ENCODE measurements at regions not wholly inside any gene's neighbourhood (a gene's known extent, or its start where the extent isn't known, plus 50 kb on each side); places are given as distances from the start of the nearest gene placed in this dataset.
"Not testable (repeated sequence)": the region's sequence is repeated elsewhere in the genome, so short reads cannot be mapped to it uniquely, and the experiment has no call there.

DNA sequence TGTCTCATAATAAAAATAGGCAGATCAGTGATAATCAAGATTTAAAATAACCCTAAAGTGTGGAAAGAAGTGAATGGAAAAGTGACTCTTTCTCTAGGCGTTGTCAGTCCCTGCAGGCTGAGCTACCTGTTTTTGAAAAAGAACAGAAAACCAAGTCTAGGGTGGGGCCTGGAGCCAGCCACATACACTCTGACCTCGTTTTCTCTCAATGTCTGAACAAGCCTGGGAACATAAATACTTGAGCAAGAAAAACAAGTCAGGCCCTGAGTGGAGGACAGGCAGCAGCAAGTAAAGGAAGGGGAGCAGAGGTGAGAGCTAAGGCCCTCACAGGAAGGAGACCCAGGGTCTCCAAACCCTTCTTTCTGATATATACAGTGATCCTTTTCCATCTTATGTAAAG is 91.7 kb upstream of the HPF1 start:
- H3K9me2 ChIP-seq (replicated peaks; ENCODE audit: insufficient read depth, low read length): no peaks in the 10 kb centered on the region
- H3K36me3 ChIP-seq (ENCODE audit: insufficient read depth, low read length): no peaks in the 10 kb centered on the region
- no peaks in the 10 kb centered on the region for H3K79me2 ChIP-seq (ENCODE audit: low read length)
- H3K27me3 ChIP-seq (ENCODE audit: low read length): no peaks in the 10 kb centered on the region
- H4K20me1 ChIP-seq (ENCODE audit: insufficient read depth, low read depth, low read length): no peaks in the 10 kb centered on the region
- no peak for DNase-seq
- H3K27ac ChIP-seq (ENCODE audit: low read length): no peak overlapping the region
- no peaks in the 10 kb centered on the region for H3K9me3 ChIP-seq (ENCODE audit: low read length)
- H3K9ac ChIP-seq (ENCODE audit: low read length): no peak overlapping the region
- no peak overlapping the region for H3K4me2 ChIP-seq (ENCODE audit: low read depth, low read length, poor library complexity, severe bottlenecking)
- no peak overlapping the region for H2AFZ ChIP-seq (ENCODE audit: low read length)
- H3K4me3 ChIP-seq (ENCODE audit: low read length): no peak overlapping the region
- no peaks in the 10 kb centered on the region for H3K4me1 ChIP-seq (ENCODE audit: low read length)

DNA sequence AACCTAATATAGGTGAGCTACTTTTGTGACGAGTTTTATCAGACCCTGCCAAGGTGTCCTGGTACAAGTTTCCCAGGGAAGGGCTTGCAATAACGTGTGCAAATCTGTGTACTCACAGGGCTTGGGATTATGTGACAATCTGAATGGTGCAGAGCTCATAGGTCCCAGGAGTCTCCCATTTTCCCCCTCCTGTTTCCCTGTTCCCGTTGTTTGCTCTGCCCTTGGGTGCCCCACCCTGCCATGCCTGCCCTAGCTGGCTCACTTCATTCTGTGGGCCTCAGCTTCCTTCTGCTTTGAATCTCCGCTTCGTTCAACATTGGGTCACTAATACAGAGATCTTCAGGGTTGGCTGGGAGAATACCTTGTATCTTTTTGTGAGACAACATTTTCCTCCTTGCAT is 90.3 kb upstream of the HPF1 start:
- Histone ChIP-seq H3K4me1 (ENCODE audit: low read length) (no peaks in the 10 kb centered on the region), H3K36me3 (ENCODE audit: insufficient read depth, low read length) (no peaks in the 10 kb centered on the region), H3K27me3 (ENCODE audit: low read length) (no peaks in the 10 kb centered on the region)

DNA sequence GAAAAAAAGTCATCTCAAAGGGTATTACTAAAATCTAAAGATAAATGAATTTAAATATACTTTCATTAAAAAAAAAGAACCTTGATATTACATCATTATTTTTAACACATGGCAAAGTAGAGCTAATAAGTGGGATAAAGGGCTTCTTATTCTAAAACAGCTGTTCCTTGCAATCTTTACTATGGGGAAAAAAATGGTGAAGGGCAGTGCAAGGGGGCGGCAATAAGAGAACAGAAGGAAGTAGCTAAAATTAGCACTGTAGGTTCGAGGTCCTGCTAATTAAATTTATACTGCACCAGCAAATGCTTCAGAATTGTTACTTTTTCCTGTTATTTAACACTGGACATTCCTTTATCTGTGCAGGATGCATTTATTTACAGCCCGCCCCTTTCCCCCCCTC is 89.4 kb upstream of the HPF1 start:
- no peaks in the 10 kb centered on the region for H3K4me1 ChIP-seq (ENCODE audit: low read length)

More for the DNA sequence above, 90.3 kb upstream of the HPF1 start:
- Histone ChIP-seq H3K79me2 (ENCODE audit: low read length) (no peaks in the 10 kb centered on the region), H3K9me2 (replicated peaks; ENCODE audit: insufficient read depth, low read length) (no peaks in the 10 kb centered on the region), H3K9ac (ENCODE audit: low read length) (no peak overlapping the region), H4K20me1 (ENCODE audit: insufficient read depth, low read depth, low read length) (no peaks in the 10 kb centered on the region), H3K4me3 (ENCODE audit: low read length) (no peak overlapping the region), H2AFZ (ENCODE audit: low read length) (no peak overlapping the region), H3K4me2 (ENCODE audit: low read depth, low read length, poor library complexity, severe bottlenecking) (no peak overlapping the region), H3K27ac (ENCODE audit: low read length) (no peak overlapping the region), H3K9me3 (ENCODE audit: low read length) (no peaks in the 10 kb centered on the region)
- no peak for DNase-seq

DNA sequence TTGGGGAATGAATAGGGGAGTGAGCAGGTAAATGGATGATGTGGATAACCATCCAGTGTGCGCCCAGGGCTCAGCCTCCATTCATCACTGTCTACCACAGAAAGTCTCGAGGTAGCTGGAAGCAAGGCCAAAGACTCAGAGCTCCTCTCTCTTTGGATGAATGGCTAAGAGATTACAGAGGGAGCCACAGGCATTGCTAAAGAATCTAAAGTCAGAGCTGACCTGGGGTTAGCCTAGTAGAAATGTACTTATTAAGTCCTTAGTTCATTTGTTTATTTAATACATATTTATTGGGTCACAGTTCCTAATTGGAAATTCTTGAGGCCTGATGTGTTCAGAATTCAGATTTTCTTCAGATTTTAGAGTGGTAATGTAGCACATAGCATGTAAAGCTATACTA is 88.7 kb upstream of the HPF1 start:
- no peaks in the 10 kb centered on the region for H3K9me2 ChIP-seq (replicated peaks; ENCODE audit: insufficient read depth, low read length)
- H3K4me3 ChIP-seq (ENCODE audit: low read length): no peak overlapping the region
- H3K27me3 ChIP-seq (ENCODE audit: low read length): no peaks in the 10 kb centered on the region
- no peaks in the 10 kb centered on the region for H3K4me1 ChIP-seq (ENCODE audit: low read length)
- no peak overlapping the region for H3K4me2 ChIP-seq (ENCODE audit: low read depth, low read length, poor library complexity, severe bottlenecking)
- no peak overlapping the region for H2AFZ ChIP-seq (ENCODE audit: low read length)
- H3K36me3 ChIP-seq (ENCODE audit: insufficient read depth, low read length): no peaks in the 10 kb centered on the region
- H3K79me2 ChIP-seq (ENCODE audit: low read length): no peaks in the 10 kb centered on the region
- H3K9ac ChIP-seq (ENCODE audit: low read length): no peak overlapping the region
- no peaks in the 10 kb centered on the region for H4K20me1 ChIP-seq (ENCODE audit: insufficient read depth, low read depth, low read length)
- no peak overlapping the region for H3K27ac ChIP-seq (ENCODE audit: low read length)
- H3K9me3 ChIP-seq (ENCODE audit: low read length): no peaks in the 10 kb centered on the region
- DNase-seq: no peak

More for the DNA sequence above, 89.4 kb upstream of the HPF1 start:
- H3K36me3 ChIP-seq (ENCODE audit: insufficient read depth, low read length): no peaks in the 10 kb centered on the region
- H3K9me3 ChIP-seq (ENCODE audit: low read length): no peaks in the 10 kb centered on the region
- no peaks in the 10 kb centered on the region for H3K27me3 ChIP-seq (ENCODE audit: low read length)
- H3K4me2 ChIP-seq (ENCODE audit: low read depth, low read length, poor library complexity, severe bottlenecking): no peak overlapping the region
- no peak overlapping the region for H2AFZ ChIP-seq (ENCODE audit: low read length)
- DNase-seq: no peak
- no peaks in the 10 kb centered on the region for H4K20me1 ChIP-seq (ENCODE audit: insufficient read depth, low read depth, low read length)
- H3K4me3 ChIP-seq (ENCODE audit: low read length): no peak overlapping the region
- H3K9ac ChIP-seq (ENCODE audit: low read length): no peak overlapping the region
- no peaks in the 10 kb centered on the region for H3K9me2 ChIP-seq (replicated peaks; ENCODE audit: insufficient read depth, low read length)
- no peak overlapping the region for H3K27ac ChIP-seq (ENCODE audit: low read length)
- H3K79me2 ChIP-seq (ENCODE audit: low read length): no peaks in the 10 kb centered on the region

DNA sequence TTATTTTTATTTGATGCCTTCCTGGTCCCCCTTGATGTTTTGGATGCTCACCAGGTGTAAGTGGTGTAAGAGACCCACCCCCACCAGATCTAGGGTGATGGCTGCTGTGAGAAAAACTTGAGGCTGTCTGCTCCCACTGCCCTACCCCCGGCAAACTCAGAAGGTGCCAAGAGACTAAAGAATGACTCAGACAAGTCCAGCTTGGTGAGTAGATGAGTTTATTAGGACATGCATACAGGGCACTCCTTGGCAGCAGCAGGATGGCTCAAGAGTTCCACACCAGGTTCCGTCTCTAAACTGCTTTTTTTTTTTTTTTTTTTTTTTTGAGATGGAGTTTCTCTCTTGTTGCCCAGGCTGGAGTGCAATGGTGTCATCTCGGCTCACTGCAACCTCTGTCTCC is 84.0 kb upstream of the HPF1 start:
- no peak overlapping the region for H3K4me2 ChIP-seq (ENCODE audit: low read depth, low read length, poor library complexity, severe bottlenecking)
- H3K9me2 ChIP-seq (replicated peaks; ENCODE audit: insufficient read depth, low read length): no peaks in the 10 kb centered on the region
- H3K36me3 ChIP-seq (ENCODE audit: insufficient read depth, low read length): no peaks in the 10 kb centered on the region
- no peaks in the 10 kb centered on the region for H3K4me1 ChIP-seq (ENCODE audit: low read length)
- H3K27me3 ChIP-seq (ENCODE audit: low read length): no peaks in the 10 kb centered on the region
- H3K4me3 ChIP-seq (ENCODE audit: low read length): no peak overlapping the region
- no peak overlapping the region for H3K27ac ChIP-seq (ENCODE audit: low read length)
- DNase-seq: no peak
- H2AFZ ChIP-seq (ENCODE audit: low read length): no peak overlapping the region
- H3K9me3 ChIP-seq (ENCODE audit: low read length): no peaks in the 10 kb centered on the region
- H4K20me1 ChIP-seq (ENCODE audit: insufficient read depth, low read depth, low read length): no peaks in the 10 kb centered on the region
- no peaks in the 10 kb centered on the region for H3K79me2 ChIP-seq (ENCODE audit: low read length)
- no peak overlapping the region for H3K9ac ChIP-seq (ENCODE audit: low read length)

DNA sequence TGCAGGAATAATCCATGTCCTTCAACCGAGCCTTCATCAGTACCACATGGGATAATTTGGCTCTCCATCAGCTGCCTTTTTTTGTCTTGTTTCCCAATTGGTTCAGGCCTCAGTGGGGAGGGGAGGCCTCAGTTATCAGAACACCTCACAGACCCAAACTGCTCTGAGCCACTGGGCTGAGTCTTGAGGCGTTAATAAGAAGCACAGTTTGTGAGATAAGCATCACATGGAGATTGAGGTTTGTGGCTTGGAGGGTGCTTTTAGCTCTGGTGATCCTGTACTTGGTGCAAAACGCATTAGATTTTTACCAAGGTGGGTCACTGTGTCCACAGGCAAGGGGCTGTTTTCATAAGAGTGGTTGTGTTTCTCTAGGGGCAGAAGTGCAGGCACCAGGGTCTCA is 82.8 kb upstream of the HPF1 start:
- Histone ChIP-seq H3K4me1 (ENCODE audit: low read length) (no peaks in the 10 kb centered on the region), H3K9me3 (ENCODE audit: low read length) (no peaks in the 10 kb centered on the region), H3K9me2 (replicated peaks; ENCODE audit: insufficient read depth, low read length) (no peaks in the 10 kb centered on the region), H3K4me2 (ENCODE audit: low read depth, low read length, poor library complexity, severe bottlenecking) (no peak overlapping the region), H3K9ac (ENCODE audit: low read length) (no peak overlapping the region), H2AFZ (ENCODE audit: low read length) (no peak overlapping the region), H3K79me2 (ENCODE audit: low read length) (no peaks in the 10 kb centered on the region), H3K4me3 (ENCODE audit: low read length) (no peak overlapping the region), H3K36me3 (ENCODE audit: insufficient read depth, low read length) (no peaks in the 10 kb centered on the region), H4K20me1 (ENCODE audit: insufficient read depth, low read depth, low read length) (no peaks in the 10 kb centered on the region), H3K27ac (ENCODE audit: low read length) (no peak overlapping the region), H3K27me3 (ENCODE audit: low read length) (no peaks in the 10 kb centered on the region)
- DNase-seq: no peak

DNA sequence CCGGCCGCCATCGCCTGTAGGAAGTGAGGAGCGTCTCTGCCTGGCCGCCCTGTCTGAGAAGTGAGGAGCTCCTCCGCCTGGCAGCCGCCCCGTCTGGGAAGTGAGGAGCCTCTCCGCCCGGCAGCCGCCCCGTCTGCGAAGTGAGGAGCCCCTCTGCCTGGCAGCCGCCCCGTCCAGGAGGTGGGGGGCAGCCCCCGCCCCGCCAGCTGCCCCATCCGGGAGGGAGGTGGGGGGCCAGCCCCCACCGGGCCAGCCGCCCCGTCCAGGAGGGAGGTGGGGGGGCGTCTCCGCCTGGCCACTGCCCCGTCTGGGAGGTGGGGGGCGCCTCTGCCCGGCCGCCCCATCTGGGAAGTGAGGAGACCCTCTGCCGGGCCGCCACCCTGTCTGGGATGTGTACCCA is 70.6 kb upstream of the HPF1 start:
- H3K9ac ChIP-seq (ENCODE audit: low read length); H3K9me3 ChIP-seq (ENCODE audit: low read length); H3K27ac ChIP-seq (ENCODE audit: low read length); H3K36me3 ChIP-seq (ENCODE audit: insufficient read depth, low read length); H3K4me2 ChIP-seq (ENCODE audit: low read depth, low read length, poor library complexity, severe bottlenecking); H2AFZ ChIP-seq (ENCODE audit: low read length); DNase-seq; H3K79me2 ChIP-seq (ENCODE audit: low read length); H4K20me1 ChIP-seq (ENCODE audit: insufficient read depth, low read depth, low read length); H3K27me3 ChIP-seq (ENCODE audit: low read length); H3K4me3 ChIP-seq (ENCODE audit: low read length); H3K4me1 ChIP-seq (ENCODE audit: low read length); H3K9me2 ChIP-seq (replicated peaks; ENCODE audit: insufficient read depth, low read length): not testable (repeated sequence)

DNA sequence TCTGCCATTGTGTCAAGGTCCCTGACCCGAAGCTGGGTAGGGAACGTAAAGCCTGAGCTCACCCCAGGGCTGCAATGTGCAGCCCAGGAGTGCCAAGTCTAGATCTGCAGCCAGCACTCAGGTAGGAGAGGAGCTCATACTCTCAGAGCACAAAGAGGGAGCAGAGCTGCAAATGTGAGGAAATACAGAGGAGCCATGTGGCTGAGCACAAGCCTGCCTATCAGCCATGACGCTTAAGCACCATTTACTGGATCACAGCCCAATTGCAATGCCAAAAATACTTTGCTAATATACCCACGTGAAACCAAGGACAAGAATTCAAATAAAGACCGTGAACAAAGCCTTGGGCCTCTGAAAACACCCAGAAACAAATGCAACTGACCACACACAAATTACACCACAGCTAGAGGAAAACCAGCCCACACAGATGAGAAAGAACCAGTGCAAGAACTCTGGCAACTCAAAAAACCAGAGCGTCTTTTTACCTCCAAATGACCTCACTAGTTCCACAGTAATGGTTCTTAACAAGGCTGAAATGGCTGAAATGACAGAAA is 69.0 kb upstream of the HPF1 start:
- Histone ChIP-seq H3K4me1 (ENCODE audit: low read length) (no peaks in the 10 kb centered on the region), H2AFZ (ENCODE audit: low read length) (no peak overlapping the region), H3K27me3 (ENCODE audit: low read length) (no peaks in the 10 kb centered on the region), H3K9me3 (ENCODE audit: low read length) (no peaks in the 10 kb centered on the region), H3K9me2 (replicated peaks; ENCODE audit: insufficient read depth, low read length) (no peaks in the 10 kb centered on the region), H3K27ac (ENCODE audit: low read length) (no peak overlapping the region), H3K9ac (ENCODE audit: low read length) (no peak overlapping the region), H3K36me3 (ENCODE audit: insufficient read depth, low read length) (no peaks in the 10 kb centered on the region), H3K4me3 (ENCODE audit: low read length) (no peak overlapping the region), H4K20me1 (ENCODE audit: insufficient read depth, low read depth, low read length) (no peaks in the 10 kb centered on the region), H3K79me2 (ENCODE audit: low read length) (no peaks in the 10 kb centered on the region), H3K4me2 (ENCODE audit: low read depth, low read length, poor library complexity, severe bottlenecking) (no peak overlapping the region)
- no peak for DNase-seq

DNA sequence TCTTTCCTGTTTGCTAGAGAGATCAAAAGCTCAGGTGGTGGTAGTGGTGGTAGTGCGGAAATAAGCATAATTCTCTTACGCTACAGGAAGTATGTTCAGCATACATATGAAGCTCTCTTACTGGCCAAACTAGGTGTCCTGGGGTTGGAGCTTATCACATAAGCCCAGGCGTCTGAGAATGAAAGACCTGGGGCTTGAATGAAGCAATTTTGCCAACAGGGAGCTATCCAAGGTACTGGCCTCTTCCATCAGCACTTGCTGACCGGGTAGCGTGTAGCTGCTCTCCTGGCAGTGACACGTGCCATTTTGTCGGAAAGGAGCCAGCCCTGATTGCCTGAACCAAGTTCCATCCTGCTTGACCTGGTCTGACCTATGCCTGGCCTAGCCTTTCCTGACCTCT is 65.9 kb upstream of the HPF1 start:
- no peak overlapping the region for H3K4me3 ChIP-seq (ENCODE audit: low read length)
- no peaks in the 10 kb centered on the region for H3K36me3 ChIP-seq (ENCODE audit: insufficient read depth, low read length)
- H3K4me2 ChIP-seq (ENCODE audit: low read depth, low read length, poor library complexity, severe bottlenecking): no peak overlapping the region
- peaks cover 2% of the 10 kb centered on the region for H3K4me1 ChIP-seq (ENCODE audit: low read length)
- no peaks in the 10 kb centered on the region for H4K20me1 ChIP-seq (ENCODE audit: insufficient read depth, low read depth, low read length)
- no peak overlapping the region for H3K9ac ChIP-seq (ENCODE audit: low read length)
- H3K27ac ChIP-seq (ENCODE audit: low read length): no peak overlapping the region
- H3K9me3 ChIP-seq (ENCODE audit: low read length): no peaks in the 10 kb centered on the region
- no peaks in the 10 kb centered on the region for H3K9me2 ChIP-seq (replicated peaks; ENCODE audit: insufficient read depth, low read length)
- no peaks in the 10 kb centered on the region for H3K79me2 ChIP-seq (ENCODE audit: low read length)
- H2AFZ ChIP-seq (ENCODE audit: low read length): no peak overlapping the region
- peak; percentile 46 for DNase-seq
- no peaks in the 10 kb centered on the region for H3K27me3 ChIP-seq (ENCODE audit: low read length)
